RWPE1 (cell line): ENCODE measurements at regions not wholly inside any gene's neighbourhood (a gene's known extent, or its start where the extent isn't known, plus 50 kb on each side); places are given as distances from the start of the nearest gene placed in this dataset.

ENCODE experiments used
- CTCF ChIA-PET: fragments of 350-600 bp; sonication (Branson Sonifier 250); formaldehyde crosslinking; extraction: SDS; loops from one replicate; lab custom pipeline; 2021; lab: Yijun Ruan, JAX
- POLR2A ChIA-PET: fragments of 400-600 bp; formaldehyde crosslinking; extraction: SDS; loops from one replicate; lab custom pipeline; 2020; ENCODE audit warnings: antibody characterized with exemption; ENCODE audit not compliant: low non-redundant PET; lab: Yijun Ruan, JAX
- DNase-seq: peaks from one replicate; pipeline ENCODE4 v3.0.0; 2012; ENCODE audit warnings: low spot score
- H3K27ac ChIP-seq: fragments of 450-650 bp; 2 replicates; pipeline ENCODE4 v1.5.1; 2017
- TF ChIP-seq, protein P1 (sequence below): fragments of 450-650 bp; conservative IDR thresholded peaks from 2 replicates; pipeline ENCODE4 v1.5.1; 2017; ENCODE audit warnings: low read depth, mild to moderate bottlenecking

DNA sequence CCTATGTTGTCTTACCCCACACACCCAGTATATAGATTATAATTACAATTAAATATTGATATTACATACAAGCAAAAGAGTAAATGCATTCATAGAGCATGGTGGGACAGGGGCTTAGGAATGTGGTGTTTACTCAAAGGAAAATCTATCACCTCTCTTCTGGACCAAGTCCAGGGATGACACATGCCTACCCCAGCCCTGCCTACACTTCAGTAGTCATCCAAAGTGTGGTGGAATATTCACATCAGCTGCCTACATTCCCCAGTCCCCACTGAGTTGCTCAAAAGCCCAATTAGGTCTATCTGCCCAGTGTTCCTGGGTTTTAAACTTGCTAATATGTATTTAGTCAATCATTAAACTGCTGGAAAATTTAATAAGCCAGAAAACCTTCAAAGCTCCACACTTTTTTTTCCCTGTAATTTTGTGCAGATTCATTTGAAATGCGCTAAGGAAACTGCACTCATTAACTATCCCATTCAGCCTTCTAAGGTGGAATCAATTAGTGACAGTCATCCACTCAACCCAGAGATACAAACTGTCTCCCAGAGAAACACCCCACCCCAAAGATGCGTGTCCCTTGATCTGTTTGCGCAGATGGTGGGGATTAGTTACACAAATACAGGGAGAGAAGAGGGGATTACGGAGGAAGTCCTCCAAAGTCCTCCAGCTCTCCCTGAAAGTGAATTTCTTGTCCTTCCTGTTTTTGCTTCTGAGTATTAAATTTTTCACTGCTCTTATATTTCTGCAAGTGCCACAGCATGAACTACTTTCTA lies 91.7 kb upstream of the KDR start:
- CTCF ChIA-PET = no interaction called here
- TF ChIP-seq, protein P1, sequence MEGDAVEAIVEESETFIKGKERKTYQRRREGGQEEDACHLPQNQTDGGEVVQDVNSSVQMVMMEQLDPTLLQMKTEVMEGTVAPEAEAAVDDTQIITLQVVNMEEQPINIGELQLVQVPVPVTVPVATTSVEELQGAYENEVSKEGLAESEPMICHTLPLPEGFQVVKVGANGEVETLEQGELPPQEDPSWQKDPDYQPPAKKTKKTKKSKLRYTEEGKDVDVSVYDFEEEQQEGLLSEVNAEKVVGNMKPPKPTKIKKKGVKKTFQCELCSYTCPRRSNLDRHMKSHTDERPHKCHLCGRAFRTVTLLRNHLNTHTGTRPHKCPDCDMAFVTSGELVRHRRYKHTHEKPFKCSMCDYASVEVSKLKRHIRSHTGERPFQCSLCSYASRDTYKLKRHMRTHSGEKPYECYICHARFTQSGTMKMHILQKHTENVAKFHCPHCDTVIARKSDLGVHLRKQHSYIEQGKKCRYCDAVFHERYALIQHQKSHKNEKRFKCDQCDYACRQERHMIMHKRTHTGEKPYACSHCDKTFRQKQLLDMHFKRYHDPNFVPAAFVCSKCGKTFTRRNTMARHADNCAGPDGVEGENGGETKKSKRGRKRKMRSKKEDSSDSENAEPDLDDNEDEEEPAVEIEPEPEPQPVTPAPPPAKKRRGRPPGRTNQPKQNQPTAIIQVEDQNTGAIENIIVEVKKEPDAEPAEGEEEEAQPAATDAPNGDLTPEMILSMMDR = no peak
- peak; percentile 3 for DNase-seq
- no peak overlapping the region for H3K27ac ChIP-seq
- POLR2A ChIA-PET = no interaction called here

DNA sequence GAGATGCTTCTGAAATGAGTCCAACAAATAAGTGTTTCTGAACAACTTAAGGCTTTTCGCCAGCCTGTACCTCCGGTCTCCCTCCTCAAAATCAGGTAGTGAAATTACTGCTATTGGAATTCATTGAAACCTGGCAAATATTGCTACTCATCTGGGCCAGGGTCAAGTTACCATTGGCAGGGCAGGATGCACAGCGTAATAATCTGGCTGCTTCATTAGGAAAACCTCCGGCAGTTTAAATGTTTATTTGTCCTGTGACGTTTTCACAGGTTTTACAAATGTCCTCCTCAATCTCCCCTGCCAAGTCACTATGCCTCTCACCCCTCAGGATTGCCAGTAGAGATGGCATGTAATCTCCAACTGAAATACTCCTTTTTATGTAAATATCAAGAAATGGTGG lies 92.6 kb upstream of the KDR start:
- TF ChIP-seq, protein P1 = no peak
- no peak overlapping the region for H3K27ac ChIP-seq
- ChIA-PET POLR2A (no interaction called here), CTCF (interaction anchor here (0.7 kb wide), 1 partner anchor 106 kb away, joined by 3 read pairs; no protein-coding TSS in a partner anchor)
- DNase-seq = no peak

DNA sequence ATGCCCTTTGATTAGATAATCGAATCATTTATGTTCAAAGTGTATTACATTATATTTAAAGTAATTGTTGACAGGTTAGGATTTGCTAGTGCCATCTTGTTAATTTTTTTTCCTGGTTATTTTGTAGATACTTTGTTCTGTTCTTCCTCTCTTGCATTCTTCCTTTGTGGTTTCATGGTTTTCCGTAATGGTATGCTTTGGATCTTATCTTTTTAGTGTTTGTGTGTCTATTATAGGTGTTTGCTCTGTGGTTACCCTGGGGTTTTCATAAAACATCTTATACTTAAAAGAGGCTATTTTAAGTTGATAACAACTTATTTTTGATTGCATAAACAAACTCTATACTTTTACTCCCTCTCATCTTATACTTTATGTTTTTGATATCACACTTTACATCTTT lies 108.2 kb upstream of the SRD5A3 start:
- TF ChIP-seq, protein P1 = no peak
- no peak for DNase-seq
- no peak overlapping the region for H3K27ac ChIP-seq
- POLR2A ChIA-PET = no interaction called here
- CTCF ChIA-PET = no interaction called here

DNA sequence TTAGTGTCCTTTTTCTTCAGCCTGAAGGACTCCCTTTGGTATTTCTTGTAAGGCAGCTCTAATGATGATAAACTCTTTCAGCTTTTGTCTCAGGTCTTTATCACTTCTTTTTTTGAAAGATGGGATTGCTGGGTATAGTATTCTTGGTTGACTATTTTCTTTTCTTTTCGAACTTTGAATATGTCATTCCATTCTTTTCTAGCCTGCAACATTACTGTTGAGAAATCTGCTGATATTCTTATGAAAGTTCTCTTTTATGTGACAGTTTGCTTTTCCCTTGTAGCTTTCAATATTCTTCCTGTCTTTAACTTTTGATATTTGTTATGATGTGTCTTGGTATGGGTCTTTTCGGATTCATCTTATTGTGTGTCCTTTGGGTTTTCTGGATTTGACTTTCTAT lies 107.6 kb upstream of the SRD5A3 start:
- TF ChIP-seq, protein P1 = no peak
- no peak overlapping the region for H3K27ac ChIP-seq
- no peak for DNase-seq
- POLR2A ChIA-PET = no interaction called here
- CTCF ChIA-PET = no interaction called here

DNA sequence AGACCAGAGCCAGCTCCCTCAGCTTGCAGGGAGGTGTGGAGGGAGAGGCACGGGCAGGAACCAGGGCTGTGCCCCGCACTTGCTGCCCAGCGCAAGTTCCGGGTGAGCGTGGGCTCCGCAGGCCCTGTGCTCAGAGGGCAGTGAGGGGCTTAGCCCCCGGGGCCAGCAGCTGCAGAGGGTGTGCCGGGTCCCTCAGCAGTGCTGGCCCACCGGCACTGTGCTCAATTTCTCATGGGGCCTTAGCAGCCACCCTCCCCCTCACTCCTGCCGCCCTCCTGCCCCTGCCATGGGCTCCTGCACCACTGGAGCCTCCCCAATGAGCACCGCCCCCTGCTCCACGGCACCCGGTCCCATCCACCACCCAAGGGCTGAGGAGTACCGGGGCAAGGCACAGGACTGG lies 104.6 kb upstream of the SRD5A3 start:
- TF ChIP-seq, protein P1 = no peak
- CTCF ChIA-PET = no interaction called here
- no peak for DNase-seq
- no peak overlapping the region for H3K27ac ChIP-seq
- POLR2A ChIA-PET = no interaction called here

DNA sequence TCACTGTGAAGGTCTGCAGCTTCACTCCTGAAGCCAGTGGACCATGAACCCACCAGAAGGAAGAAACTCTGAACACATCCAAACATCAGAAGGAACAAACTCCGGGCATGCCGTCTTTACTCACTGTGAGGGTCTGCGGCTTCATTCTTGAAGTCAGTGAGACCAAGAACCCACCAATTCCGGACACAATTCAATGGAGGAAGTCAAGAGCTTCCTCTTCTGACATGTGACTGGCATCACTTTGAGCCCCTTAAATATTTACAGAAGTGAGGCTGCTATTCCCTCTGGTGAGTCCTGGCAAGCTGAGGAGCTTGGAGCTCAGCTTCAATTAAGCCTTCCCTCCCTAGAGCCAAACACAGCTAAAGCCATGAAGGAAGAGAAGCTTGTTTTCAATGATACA lies 103.5 kb upstream of the SRD5A3 start:
- TF ChIP-seq, protein P1 = no peak
- ChIA-PET CTCF (interaction anchor here (0.6 kb wide), 2 partner anchors 18 to 271 kb away, joined by 3 to 5 read pairs; no protein-coding TSS in a partner anchor), POLR2A (no interaction called here)
- no peak overlapping the region for H3K27ac ChIP-seq
- DNase-seq = no peak
